ENCODE measurements at regions not wholly inside any gene's neighbourhood (a gene's known extent, or its start where the extent isn't known, plus 50 kb on each side); places are given as distances from the start of the nearest gene placed in this dataset.
A peak's percentile ranks its signal among the peaks of the same experiment; 100 is the strongest.

DNA sequence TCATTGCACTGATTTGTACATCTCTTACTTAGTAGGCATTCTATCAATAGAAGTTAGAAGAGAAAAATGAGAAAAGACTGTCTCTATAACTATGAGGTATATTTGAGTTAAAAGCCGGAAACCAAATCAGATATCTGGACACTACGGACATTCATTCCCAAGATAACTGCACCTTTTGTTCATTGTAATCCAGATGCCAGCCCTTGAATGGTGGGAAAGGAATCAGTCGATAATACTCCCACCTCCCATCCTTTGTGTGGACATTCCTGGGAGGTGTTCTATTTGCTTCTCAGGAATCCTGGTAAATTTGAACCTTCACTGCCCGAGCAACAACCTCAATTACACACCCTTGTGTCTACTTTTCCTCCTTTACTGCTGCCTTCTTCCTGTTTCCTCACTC lies 225.2 kb downstream of the CHD9NB start:
- no peak overlapping the region for H3K4me3 ChIP-seq (ENCODE audit: low read depth, low read length)
- DNase-seq (ENCODE audit: low read depth), result no peak
- TF ChIP-seq, protein P1, sequence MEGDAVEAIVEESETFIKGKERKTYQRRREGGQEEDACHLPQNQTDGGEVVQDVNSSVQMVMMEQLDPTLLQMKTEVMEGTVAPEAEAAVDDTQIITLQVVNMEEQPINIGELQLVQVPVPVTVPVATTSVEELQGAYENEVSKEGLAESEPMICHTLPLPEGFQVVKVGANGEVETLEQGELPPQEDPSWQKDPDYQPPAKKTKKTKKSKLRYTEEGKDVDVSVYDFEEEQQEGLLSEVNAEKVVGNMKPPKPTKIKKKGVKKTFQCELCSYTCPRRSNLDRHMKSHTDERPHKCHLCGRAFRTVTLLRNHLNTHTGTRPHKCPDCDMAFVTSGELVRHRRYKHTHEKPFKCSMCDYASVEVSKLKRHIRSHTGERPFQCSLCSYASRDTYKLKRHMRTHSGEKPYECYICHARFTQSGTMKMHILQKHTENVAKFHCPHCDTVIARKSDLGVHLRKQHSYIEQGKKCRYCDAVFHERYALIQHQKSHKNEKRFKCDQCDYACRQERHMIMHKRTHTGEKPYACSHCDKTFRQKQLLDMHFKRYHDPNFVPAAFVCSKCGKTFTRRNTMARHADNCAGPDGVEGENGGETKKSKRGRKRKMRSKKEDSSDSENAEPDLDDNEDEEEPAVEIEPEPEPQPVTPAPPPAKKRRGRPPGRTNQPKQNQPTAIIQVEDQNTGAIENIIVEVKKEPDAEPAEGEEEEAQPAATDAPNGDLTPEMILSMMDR (conservative IDR thresholded peaks at IDR 0.05; ENCODE audit: low read depth, low read length), result no peak

DNA sequence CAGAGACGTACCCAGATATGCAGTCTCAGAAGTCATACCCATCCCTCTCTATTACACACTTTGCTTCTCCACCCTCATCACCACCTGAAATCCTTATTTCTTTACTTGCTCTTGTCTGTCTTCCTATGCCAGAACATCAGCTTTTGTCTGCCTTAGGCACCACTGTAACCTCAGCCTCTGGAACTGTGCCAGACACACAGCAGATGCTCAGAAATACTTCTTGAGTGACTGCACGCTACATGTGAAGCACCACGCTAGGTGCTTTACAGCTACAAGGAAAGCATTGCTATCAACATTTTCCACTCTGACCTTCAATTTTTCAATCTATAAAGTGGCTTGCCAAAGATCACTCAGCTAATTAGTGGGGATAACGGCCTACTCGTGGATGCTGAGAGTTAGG lies 226.8 kb downstream of the CHD9NB start:
- TF ChIP-seq, protein P1 (conservative IDR thresholded peaks at IDR 0.05; ENCODE audit: low read depth, low read length), result no peak
- no peak overlapping the region for H3K4me3 ChIP-seq (ENCODE audit: low read depth, low read length)
- DNase-seq (ENCODE audit: low read depth), result no peak

DNA sequence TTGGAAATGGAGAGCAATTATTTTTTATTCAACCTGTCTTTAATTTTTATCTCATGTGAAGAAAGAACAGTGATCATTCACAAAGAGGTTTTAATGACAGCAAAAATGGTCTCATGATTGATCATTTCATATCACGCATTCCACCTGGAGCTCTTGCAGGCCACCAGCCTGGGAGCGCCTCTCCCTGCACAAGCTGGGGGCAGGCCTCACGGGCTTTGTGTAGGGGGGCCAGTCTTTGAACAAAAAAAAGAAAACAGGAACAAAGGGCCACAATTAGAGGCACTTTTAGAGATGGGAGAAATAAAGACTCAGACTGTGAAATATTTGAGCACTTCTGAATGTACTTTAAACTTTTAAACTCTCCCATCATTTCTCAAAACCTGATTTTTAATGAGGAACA lies 232.9 kb downstream of the CHD9NB start:
- TF ChIP-seq, protein P1 (conservative IDR thresholded peaks at IDR 0.05; ENCODE audit: low read depth, low read length), result no peak
- DNase-seq (ENCODE audit: low read depth), result no peak
- H3K4me3 ChIP-seq (ENCODE audit: low read depth, low read length), result no peak overlapping the region

DNA sequence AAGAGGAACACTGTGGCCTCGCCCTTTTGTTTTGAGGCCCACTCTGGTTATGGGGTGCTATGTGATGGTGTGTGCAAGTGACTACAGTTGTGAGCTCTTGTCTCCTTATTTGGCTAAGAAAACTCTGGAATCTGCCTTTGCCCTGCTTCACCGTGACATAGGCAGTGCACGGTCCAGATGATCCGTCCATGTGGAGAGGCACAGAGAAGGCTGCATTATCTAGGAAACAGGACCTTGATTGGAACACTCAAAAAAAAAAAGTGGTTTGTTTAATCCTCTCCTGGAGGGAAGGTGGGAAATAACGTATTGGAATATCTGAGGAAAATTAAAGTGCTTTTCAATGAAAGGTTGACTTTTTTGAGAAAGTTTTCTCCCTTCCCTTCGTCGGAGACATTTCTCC lies 233.3 kb downstream of the CHD9NB start:
- no peak for DNase-seq (ENCODE audit: low read depth)
- TF ChIP-seq, protein P1 (conservative IDR thresholded peaks at IDR 0.05; ENCODE audit: low read depth, low read length), result no peak
- H3K4me3 ChIP-seq (ENCODE audit: low read depth, low read length), result no peak overlapping the region

DNA sequence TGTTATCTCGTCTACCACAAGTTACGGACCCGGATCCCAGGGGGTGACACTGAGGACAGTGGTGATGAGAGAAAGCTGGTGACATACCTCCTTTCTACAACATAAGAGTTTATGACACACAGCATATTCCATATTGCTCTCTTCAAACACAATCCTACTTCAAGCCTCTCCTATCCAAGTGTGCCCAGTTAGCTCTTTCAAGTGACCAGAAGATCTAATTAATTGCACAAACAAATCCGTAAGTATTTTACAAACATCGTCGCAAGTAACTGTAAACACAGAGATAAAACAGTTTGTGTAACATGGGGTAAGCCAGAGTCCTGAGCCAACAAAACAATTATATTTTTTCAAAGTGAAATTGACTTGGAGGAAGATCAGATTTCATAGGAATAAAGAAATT lies 235.0 kb downstream of the CHD9NB start:
- TF ChIP-seq, protein P1 (conservative IDR thresholded peaks at IDR 0.05; ENCODE audit: low read depth, low read length), result no peak
- H3K4me3 ChIP-seq (ENCODE audit: low read depth, low read length), result no peak overlapping the region
- no peak for DNase-seq (ENCODE audit: low read depth)

DNA sequence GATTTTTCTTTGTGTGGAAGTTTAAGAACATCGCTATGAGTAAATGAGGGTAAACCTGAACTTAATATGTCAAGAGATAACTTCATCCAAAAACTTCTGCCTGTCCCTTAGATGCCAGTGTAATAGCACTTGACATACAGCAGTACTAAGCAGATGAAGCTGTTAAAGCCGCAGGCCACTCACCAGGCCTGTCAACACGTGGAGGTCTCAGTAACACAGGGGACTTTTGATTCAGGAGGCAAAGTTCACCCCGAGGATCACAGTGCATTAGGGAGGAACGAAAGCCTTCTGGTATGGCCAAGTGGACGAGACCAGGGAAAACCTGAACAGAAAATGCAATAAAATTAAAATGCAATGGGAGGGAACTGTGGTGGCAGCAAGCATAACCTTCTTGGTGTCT lies 235.7 kb downstream of the CHD9NB start:
- no peak for DNase-seq (ENCODE audit: low read depth)
- TF ChIP-seq, protein P1 (conservative IDR thresholded peaks at IDR 0.05; ENCODE audit: low read depth, low read length), result no peak
- H3K4me3 ChIP-seq (ENCODE audit: low read depth, low read length), result no peak overlapping the region

DNA sequence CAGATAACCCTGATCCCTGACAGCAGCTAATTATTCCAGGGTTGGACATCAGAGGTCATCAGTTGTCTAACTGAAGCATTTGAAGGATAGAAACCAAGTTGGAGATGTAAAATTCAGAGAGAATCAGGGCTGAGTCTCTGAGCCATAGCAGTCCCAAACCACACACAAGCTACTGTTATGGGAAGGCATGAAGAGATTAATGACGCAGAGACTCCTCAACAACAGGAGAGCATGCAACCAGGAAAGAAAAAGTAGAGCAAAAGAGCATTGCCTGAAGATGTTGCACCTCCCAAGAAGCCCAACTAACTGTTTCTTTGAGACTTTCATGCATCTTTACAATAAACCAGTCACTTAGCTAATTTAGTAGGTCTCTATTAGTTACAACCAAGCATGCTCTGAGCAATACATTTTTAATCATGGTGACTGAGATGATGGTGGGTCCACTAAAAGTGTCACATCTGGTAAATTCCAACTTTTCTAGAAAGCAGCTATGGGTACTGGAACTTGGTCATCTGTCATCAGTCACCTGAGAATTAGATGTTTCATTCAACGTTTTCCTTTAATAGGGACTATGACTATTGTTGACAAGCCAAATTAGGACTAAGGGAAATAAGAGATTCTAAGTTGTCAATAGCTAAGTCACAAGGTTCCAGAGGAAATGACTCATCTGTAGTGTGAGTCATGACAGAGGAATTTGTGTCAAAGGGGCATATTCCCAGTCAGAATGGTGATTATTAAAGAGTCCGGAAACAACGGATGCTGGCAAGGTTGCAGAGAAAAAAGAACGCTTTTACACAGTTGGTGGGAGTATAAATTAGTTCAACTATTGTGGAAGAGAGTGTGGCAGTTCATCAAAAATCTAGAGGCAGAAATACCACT lies 239.8 kb downstream of the CHD9NB start:
- TF ChIP-seq, protein P1 (conservative IDR thresholded peaks at IDR 0.05; ENCODE audit: low read depth, low read length), result no peak
- DNase-seq (ENCODE audit: low read depth), result peak; percentile 78
- no peak overlapping the region for H3K4me3 ChIP-seq (ENCODE audit: low read depth, low read length)
